Omental fat pad (tissue), 3 donors: ENCODE measurements at regions not wholly inside any gene's neighbourhood (a gene's known extent, or its start where the extent isn't known, plus 50 kb on each side); places are given as distances from the start of the nearest gene placed in this dataset.

Experiments used
- ATAC-seq: fragments of 150-250 bp; one replicate; pipeline ENCODE4 v1.9.1; 2016; ENCODE audit warnings: mild to moderate bottlenecking, moderate library complexity; ENCODE audit not compliant: low FRiP score
- DNase-seq: peaks from one replicate; pipeline ENCODE4 v3.0.0-alpha.2; 2019; ENCODE audit warnings: low spot score
- CTCF ChIP-seq, 3 donors: fragments of 450-650 bp; IDR thresholded peaks; one replicate each; pipeline ENCODE4 v1.5.1; 2016 to 2017; ENCODE audit warnings: antibody characterized with exemption in 3 of 3, mild to moderate bottlenecking in 3 of 3, moderate library complexity in 2 of 3

- DNase-seq, result no peak
- ATAC-seq, result no peak
- TF ChIP-seq CTCF (IDR thresholded peaks at IDR 0.05), result no peak
These were observed 79.9 kb upstream of the APC start for GRCh38 chr5:112657804-112658203.

- DNase-seq (no peak), ATAC-seq (no peak)
- no peak for TF ChIP-seq CTCF (IDR thresholded peaks at IDR 0.05)
These were observed 77.3 kb upstream of the APC start for GRCh38 chr5:112660359-112660758.

GRCh38 chr5:112663146-112663545, 74.5 kb upstream of the APC start:
- no peak for ATAC-seq
- no peak for TF ChIP-seq CTCF (IDR thresholded peaks at IDR 0.05)

GRCh38 chr5:112668016-112668415, 69.7 kb upstream of the APC start:
- no peak for TF ChIP-seq CTCF (IDR thresholded peaks at IDR 0.05)
- DNase-seq, result no peak
- no peak for ATAC-seq

More at GRCh38 chr5:112663146-112663545, 74.5 kb upstream of the APC start:
- no peak for DNase-seq

GRCh38 chr5:112668911-112669310, 68.8 kb upstream of the APC start:
- no peak for DNase-seq
- ATAC-seq, result no peak
- no peak for TF ChIP-seq CTCF (IDR thresholded peaks at IDR 0.05)

- TF ChIP-seq CTCF (IDR thresholded peaks at IDR 0.05), result no peak
- no peak for ATAC-seq
- no peak for DNase-seq
These were observed 68.2 kb upstream of the APC start for GRCh38 chr5:112669328-112669963.

- no peak for DNase-seq
- ATAC-seq, result no peak
- TF ChIP-seq CTCF (IDR thresholded peaks at IDR 0.05), result no peak
These were observed 66.0 kb upstream of the APC start for GRCh38 chr5:112671687-112672086.
